ENCODE measurements at regions not wholly inside any gene's neighbourhood (a gene's known extent, or its start where the extent isn't known, plus 50 kb on each side); places are given as distances from the start of the nearest gene placed in this dataset.

DNA sequence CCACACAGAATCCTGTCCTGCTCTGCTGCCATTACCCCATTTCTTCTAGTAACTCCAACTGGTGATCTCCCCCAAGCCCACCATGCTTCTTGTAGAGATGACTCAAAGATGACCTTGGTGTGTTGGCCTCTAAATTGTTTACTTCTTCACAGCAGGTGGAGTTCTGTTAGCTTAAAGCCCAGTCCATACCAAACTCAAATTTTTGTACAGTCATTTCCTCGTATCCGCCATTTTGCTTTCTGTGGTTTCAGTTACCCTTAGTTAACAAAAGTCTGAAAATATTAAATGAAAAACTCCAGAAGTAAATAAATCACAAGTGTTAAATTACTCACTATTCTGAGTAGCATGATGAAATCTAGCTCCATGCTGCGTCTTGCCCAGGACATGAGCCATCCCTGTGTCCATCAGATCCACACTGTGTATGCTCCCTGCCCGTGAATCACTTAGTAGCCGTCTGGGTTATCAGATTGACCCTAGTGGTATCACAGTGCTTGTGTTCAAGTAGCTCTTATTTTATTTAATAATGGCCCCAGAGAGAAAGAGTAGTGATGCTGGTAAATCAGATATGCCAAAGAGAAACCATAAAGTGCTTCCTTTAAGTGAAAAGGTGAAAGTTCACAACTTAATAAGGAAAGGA lies 133.3 kb upstream of the NOL4 start:
- peak; percentile 46; the same call in 1 of the 3 replicates for ATAC-seq (ENCODE audit: low read depth)
- no peaks in the 10 kb centered on the region for H3K27me3 ChIP-seq (ENCODE audit: insufficient read depth, poor library complexity, severe bottlenecking)
- H3K27ac ChIP-seq (ENCODE audit: poor library complexity, severe bottlenecking) = no peak overlapping the region
- no peaks in the 10 kb centered on the region for H3K4me1 ChIP-seq (ENCODE audit: insufficient read depth, poor library complexity, severe bottlenecking)
- no peak overlapping the region for H3K4me3 ChIP-seq (ENCODE audit: severe bottlenecking)
- no peaks in the 10 kb centered on the region for H3K36me3 ChIP-seq (ENCODE audit: low read depth)
- no peak for DNase-seq (ENCODE audit: low spot score)
- no peaks in the 10 kb centered on the region for H3K9me3 ChIP-seq (ENCODE audit: severe bottlenecking)
- TF ChIP-seq CTCF (IDR thresholded peaks at IDR 0.05; ENCODE audit: poor library complexity, severe bottlenecking) = no peak

DNA sequence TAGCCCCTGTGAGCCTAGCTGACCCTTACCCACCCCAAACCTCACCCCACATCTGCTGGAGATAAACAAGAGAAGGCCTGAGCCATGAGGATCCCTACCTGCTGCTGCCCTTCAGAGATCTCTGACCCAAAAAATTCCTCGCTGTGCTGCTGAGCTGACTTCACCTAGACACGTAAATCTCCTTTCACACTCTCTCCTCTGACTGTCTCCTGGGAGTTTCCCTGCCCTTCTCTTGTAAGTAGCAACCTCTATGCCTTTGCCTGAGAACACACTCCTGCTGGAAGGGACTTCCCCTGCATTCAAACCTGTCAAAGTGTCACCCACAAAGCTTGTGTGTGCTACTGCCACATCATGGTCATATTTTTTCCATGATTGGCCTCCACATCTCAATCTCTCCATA lies 134.2 kb upstream of the NOL4 start:
- no peaks in the 10 kb centered on the region for H3K27me3 ChIP-seq (ENCODE audit: insufficient read depth, poor library complexity, severe bottlenecking)
- ATAC-seq (ENCODE audit: low read depth) = no peak
- DNase-seq (ENCODE audit: low spot score) = no peak
- H3K9me3 ChIP-seq (ENCODE audit: severe bottlenecking) = no peaks in the 10 kb centered on the region
- H3K27ac ChIP-seq (ENCODE audit: poor library complexity, severe bottlenecking) = no peak overlapping the region
- no peaks in the 10 kb centered on the region for H3K4me1 ChIP-seq (ENCODE audit: insufficient read depth, poor library complexity, severe bottlenecking)
- no peak overlapping the region for H3K4me3 ChIP-seq (ENCODE audit: severe bottlenecking)
- no peak for TF ChIP-seq CTCF (IDR thresholded peaks at IDR 0.05; ENCODE audit: poor library complexity, severe bottlenecking)
- H3K36me3 ChIP-seq (ENCODE audit: low read depth) = no peaks in the 10 kb centered on the region

GRCh38 chr18:34364699-34365098 lies 140.0 kb upstream of the NOL4 start:
- H3K9me3 ChIP-seq (ENCODE audit: severe bottlenecking) = no peaks in the 10 kb centered on the region
- H3K36me3 ChIP-seq (ENCODE audit: low read depth) = no peaks in the 10 kb centered on the region
- TF ChIP-seq CTCF (IDR thresholded peaks at IDR 0.05; ENCODE audit: poor library complexity, severe bottlenecking) = no peak
- no peaks in the 10 kb centered on the region for H3K27me3 ChIP-seq (ENCODE audit: insufficient read depth, poor library complexity, severe bottlenecking)
- DNase-seq (ENCODE audit: low spot score) (no peak), ATAC-seq (ENCODE audit: low read depth) (no peak)
- H3K27ac ChIP-seq (ENCODE audit: poor library complexity, severe bottlenecking) = no peak overlapping the region
- no peaks in the 10 kb centered on the region for H3K4me1 ChIP-seq (ENCODE audit: insufficient read depth, poor library complexity, severe bottlenecking)
- no peak overlapping the region for H3K4me3 ChIP-seq (ENCODE audit: severe bottlenecking)

DNA sequence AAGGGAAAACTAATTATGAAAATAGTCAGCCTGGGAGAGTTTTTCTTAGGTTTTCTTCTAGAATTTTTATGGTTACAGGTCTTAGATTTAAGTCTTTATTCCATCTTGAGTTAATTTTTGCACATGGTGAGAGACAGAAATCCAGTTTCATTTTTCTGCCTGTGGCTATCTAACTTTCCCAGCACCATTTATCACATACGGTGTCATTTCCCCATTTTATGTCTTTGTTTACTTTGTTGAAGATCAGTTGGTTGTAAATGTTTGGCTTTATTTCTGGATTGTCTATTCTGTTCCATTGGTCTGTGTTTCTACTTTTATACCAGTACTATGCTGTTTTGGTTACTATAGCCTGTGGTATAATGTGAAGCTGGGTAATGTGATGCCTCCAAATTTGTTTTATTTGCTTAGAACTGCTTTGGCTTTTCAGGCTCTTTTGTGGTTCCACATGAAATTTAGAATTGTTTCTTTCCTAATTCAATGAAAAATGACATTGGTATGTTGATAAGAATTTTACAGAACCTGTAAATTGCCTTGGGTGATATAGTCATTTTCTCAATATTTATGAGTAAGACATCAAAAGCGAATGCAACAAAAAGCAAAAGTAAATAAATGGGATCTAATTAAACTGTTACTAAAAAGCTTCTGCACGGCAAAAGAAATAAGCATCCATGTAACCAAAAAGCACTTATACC lies 146.1 kb upstream of the NOL4 start:
- TF ChIP-seq CTCF (IDR thresholded peaks at IDR 0.05; ENCODE audit: poor library complexity, severe bottlenecking) = no peak

DNA sequence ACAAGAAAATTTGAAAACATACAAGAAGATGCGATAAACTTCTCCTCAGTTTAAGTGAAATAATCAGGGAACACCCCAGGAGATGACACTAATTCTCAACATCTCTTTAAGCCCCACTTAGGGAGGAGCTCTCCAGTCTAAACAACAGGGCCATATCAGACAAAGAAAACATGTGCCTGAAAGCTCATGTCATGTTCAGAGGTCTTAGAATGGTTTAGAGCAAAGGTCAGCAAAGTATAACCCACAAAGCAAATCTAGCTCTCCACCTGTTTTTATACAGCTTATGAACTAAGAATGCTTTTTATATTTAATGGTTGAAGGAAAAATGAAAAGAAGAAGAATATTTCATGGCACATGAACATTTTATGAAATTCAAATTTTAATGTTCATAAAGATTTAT lies 155.6 kb upstream of the NOL4 start:
- Histone ChIP-seq H3K36me3 (ENCODE audit: low read depth) (no peaks in the 10 kb centered on the region), H3K4me1 (ENCODE audit: insufficient read depth, poor library complexity, severe bottlenecking) (no peaks in the 10 kb centered on the region), H3K9me3 (ENCODE audit: severe bottlenecking) (no peaks in the 10 kb centered on the region), H3K4me3 (ENCODE audit: severe bottlenecking) (no peak overlapping the region), H3K27me3 (ENCODE audit: insufficient read depth, poor library complexity, severe bottlenecking) (no peaks in the 10 kb centered on the region), H3K27ac (ENCODE audit: poor library complexity, severe bottlenecking) (no peak overlapping the region)
- ATAC-seq (ENCODE audit: low read depth) (no peak), DNase-seq (ENCODE audit: low spot score) (no peak)
- no peak for TF ChIP-seq CTCF (IDR thresholded peaks at IDR 0.05; ENCODE audit: poor library complexity, severe bottlenecking)

More for the DNA sequence above, 146.1 kb upstream of the NOL4 start:
- Histone ChIP-seq H3K4me3 (ENCODE audit: severe bottlenecking) (no peak overlapping the region), H3K4me1 (ENCODE audit: insufficient read depth, poor library complexity, severe bottlenecking) (no peaks in the 10 kb centered on the region), H3K36me3 (ENCODE audit: low read depth) (no peaks in the 10 kb centered on the region), H3K27me3 (ENCODE audit: insufficient read depth, poor library complexity, severe bottlenecking) (no peaks in the 10 kb centered on the region), H3K9me3 (ENCODE audit: severe bottlenecking) (no peaks in the 10 kb centered on the region), H3K27ac (ENCODE audit: poor library complexity, severe bottlenecking) (no peak overlapping the region)
- ATAC-seq (ENCODE audit: low read depth) (no peak), DNase-seq (ENCODE audit: low spot score) (no peak)
